ENCODE measurements at regions not wholly inside any gene's neighbourhood (a gene's known extent, or its start where the extent isn't known, plus 50 kb on each side); places are given as distances from the start of the nearest gene placed in this dataset.
"Not testable (repeated sequence)": the region's sequence is repeated elsewhere in the genome, so short reads cannot be mapped to it uniquely, and the experiment has no call there.

DNA sequence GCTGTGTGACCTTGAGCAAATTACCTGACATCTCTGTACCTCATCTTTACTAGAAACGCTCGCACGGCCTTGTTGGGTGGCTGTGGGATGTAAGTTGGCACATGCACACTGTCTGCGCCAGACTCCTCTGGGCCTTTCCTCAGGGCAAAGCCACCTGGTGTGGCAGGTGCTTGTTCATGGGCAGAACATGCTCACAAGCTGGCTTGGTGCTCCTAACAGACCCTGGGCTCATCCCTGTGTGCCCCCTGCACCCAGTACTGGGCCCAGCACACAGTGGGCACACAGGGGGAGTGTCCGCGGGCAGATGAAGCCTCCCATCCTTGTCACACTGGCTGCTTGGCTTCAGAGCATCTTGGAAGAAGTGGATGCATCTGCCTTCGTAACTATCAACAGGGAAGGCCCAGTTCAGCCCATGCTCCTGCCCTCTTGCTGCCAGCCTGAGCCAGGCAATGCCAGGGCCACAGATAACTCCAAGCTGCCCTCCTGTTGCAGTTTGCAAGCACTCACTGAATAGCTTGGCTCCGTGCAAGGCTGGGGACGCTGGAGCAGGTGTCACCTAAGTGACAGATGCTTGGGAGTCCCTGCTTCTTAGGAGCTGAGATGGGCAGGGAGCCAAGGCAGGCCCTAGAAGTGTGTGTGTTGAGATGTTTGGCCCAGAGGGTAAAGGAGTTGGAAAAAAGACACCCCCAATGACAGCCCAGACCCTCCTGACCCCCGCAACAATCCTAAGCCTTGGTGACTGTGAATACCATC is 123.9 kb downstream of the TUBA3C start:
- Mint-ChIP-seq H3K9me3 (no peaks in the 10 kb centered on the region), H3K27me3 (no peaks in the 10 kb centered on the region), H3K36me3 (no peaks in the 10 kb centered on the region), H3K4me3 (no peak overlapping the region), H3K27ac (no peak overlapping the region), H3K4me1 (ENCODE audit: low read depth in 2 of 2) (no peaks in the 10 kb centered on the region)
- ATAC-seq (no peak), DNase-seq (ENCODE audit: low spot score) (no peak)

DNA sequence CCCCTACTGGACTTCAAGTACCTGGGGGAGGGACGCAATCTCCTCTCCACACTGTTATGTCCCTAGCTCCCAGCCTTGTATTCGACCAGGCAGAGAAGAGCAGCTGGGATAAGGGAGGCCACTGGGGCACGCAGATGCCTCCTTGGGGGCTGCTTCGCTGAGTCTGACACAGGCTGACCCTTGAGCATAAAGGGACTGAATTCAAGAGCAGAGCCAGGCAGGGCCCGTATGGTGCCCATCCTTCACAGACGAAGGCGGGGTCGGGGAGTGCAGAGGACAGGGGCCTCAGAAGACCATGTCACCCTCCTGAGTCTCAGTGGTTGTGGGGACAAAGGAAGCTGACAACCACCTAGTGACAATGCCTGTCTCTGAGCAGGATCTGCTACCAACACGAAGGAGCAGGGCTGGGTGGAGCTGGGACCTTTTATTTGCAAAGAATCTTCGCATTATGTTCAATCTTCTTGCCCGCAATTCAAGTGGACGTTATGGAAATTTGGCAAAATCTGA is 124.6 kb downstream of the TUBA3C start:
- ATAC-seq = no peak
- DNase-seq (ENCODE audit: low spot score) = no peak
- Mint-ChIP-seq H3K27me3 (no peaks in the 10 kb centered on the region), H3K27ac (no peak overlapping the region), H3K9me3 (peaks cover 4% of the 10 kb centered on the region), H3K36me3 (peaks cover 5% of the 10 kb centered on the region), H3K4me3 (no peak overlapping the region), H3K4me1 (ENCODE audit: low read depth in 2 of 2) (no peaks in the 10 kb centered on the region)

DNA sequence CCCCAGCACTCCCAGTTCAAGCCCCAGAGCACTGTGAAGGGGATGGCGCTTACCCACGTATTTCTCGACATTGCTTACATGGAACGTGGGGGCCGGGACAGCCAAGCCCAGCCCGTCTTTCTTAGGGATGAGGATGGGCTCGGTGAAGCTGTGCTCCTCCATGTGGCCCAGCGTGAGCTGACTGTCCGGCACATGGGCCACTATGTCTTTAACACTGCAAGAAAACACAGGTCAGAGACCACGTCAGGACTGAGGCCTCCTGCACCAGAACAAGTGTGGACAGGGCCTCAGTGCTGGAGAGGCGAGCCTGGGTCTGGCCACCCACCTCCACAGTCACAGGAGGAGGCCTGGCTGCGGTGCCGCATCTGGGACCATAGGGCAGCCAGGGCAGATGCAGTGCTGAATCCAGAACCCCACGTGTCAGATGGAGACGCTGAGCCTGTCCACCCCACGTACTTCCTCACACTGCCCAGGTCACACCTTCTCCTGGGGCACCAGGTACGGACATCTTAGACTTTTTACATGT is 125.2 kb downstream of the TUBA3C start:
- H3K27ac Mint-ChIP-seq = no peak overlapping the region
- no peaks in the 10 kb centered on the region for H3K4me1 Mint-ChIP-seq (ENCODE audit: low read depth in 2 of 2)
- peaks cover 10% of the 10 kb centered on the region for H3K36me3 Mint-ChIP-seq
- DNase-seq (ENCODE audit: low spot score) = no peak
- H3K27me3 Mint-ChIP-seq = no peaks in the 10 kb centered on the region
- ATAC-seq = no peak
- peaks cover 8% of the 10 kb centered on the region for H3K9me3 Mint-ChIP-seq
- no peak overlapping the region for H3K4me3 Mint-ChIP-seq

DNA sequence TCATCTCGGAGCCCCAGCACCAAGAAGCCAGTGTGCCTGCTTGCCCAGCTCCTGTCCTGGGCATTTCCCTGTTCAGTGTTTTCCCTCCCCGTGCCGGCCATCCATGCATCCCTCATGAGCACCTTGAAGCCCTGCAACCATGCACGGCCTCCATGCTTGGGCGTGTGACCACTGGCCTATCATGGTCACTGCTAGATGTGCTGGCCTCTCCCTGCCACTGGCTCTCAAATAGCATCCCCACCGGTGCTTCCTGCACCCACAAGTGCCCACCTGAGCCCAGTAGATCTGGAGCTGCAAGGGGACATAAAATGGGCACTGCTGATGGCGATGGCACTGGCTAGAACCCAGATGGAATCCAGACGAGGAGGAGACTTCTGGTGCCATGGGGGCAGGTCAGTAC is 126.0 kb downstream of the TUBA3C start:
- no peak for DNase-seq (ENCODE audit: low spot score)
- no peak for ATAC-seq
- Mint-ChIP-seq H3K27ac (no peak overlapping the region), H3K4me1 (ENCODE audit: low read depth in 2 of 2) (no peaks in the 10 kb centered on the region), H3K4me3 (no peak overlapping the region), H3K27me3 (no peaks in the 10 kb centered on the region), H3K9me3 (peaks cover 8% of the 10 kb centered on the region), H3K36me3 (peaks cover 10% of the 10 kb centered on the region)

DNA sequence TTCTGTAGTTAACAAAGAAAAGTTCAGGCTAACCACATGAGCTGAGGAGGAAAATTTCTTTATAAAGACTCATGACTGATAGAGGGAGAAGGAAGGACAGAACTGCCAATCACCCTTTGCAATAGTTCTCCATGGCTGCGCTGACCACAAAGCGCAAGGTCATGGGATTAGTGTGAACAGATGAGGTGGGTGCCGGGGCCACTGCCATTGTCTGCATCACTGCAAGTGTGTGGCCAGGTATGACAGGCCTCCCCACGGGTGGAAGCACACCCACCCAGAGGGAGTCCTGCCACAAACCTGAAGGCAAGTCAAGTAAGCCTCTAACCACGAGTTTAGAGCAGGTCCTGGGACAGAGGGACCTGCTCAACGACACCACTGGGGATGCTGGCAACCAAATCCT is 128.1 kb downstream of the TUBA3C start:
- H3K27ac Mint-ChIP-seq = no peak overlapping the region
- no peak for DNase-seq (ENCODE audit: low spot score)
- H3K9me3 Mint-ChIP-seq = peaks cover 8% of the 10 kb centered on the region
- no peaks in the 10 kb centered on the region for H3K27me3 Mint-ChIP-seq
- no peak overlapping the region for H3K4me3 Mint-ChIP-seq
- H3K36me3 Mint-ChIP-seq = peaks cover 10% of the 10 kb centered on the region
- H3K4me1 Mint-ChIP-seq (ENCODE audit: low read depth in 2 of 2) = no peaks in the 10 kb centered on the region
- ATAC-seq = no peak

DNA sequence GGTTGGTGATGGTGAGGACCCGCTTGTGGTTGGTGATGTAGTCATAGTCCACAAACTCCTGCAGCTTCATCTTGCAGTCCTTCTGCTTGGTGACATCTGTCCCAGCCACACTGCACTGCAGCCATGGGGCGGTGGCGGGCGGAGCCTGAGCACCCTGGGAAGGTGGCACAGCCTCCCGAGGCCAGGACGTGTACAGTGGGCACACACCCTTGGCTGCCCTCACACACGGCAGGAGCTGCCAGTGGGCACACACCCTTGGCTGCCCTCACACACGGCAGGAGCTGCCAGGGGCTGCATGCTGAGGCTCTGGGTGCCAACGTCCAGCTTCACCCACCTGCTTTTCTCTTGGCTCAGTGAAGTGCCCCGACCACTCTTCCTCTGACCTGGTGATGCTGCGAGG is 128.7 kb downstream of the TUBA3C start:
- H3K27ac Mint-ChIP-seq = no peak overlapping the region
- H3K36me3 Mint-ChIP-seq = peaks cover 10% of the 10 kb centered on the region
- no peak overlapping the region for H3K4me3 Mint-ChIP-seq
- H3K27me3 Mint-ChIP-seq = no peaks in the 10 kb centered on the region
- DNase-seq (ENCODE audit: low spot score) (no peak), ATAC-seq (no peak)
- peaks cover 8% of the 10 kb centered on the region for H3K9me3 Mint-ChIP-seq
- no peaks in the 10 kb centered on the region for H3K4me1 Mint-ChIP-seq (ENCODE audit: low read depth in 2 of 2)

DNA sequence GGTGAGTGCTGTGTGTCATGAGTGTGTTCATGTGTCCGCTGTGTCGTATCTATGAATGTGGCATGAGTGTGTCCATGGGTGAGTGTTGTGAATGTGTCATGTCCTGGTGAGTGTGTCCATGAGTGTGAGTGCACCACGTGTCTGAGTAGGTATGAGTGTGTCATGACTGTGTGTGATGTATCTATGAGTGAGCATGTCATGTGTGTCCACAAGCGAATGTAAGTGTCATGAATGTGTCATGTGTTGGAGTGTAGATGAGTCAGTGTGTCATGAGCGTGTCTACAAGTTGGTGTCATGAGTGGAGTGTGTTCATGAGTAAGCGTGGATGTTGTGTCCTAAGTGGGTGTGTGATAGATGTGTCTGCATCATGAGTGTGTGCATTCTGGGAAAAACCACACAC is 129.4 kb downstream of the TUBA3C start:
- no peaks in the 10 kb centered on the region for H3K27me3 Mint-ChIP-seq
- H3K4me3 Mint-ChIP-seq = no peak overlapping the region
- no peak overlapping the region for H3K27ac Mint-ChIP-seq
- H3K4me1 Mint-ChIP-seq (ENCODE audit: low read depth in 2 of 2) = no peaks in the 10 kb centered on the region
- DNase-seq (ENCODE audit: low spot score) (no peak), ATAC-seq (no peak)
- H3K9me3 Mint-ChIP-seq = peaks cover 8% of the 10 kb centered on the region
- H3K36me3 Mint-ChIP-seq = peaks cover 10% of the 10 kb centered on the region

DNA sequence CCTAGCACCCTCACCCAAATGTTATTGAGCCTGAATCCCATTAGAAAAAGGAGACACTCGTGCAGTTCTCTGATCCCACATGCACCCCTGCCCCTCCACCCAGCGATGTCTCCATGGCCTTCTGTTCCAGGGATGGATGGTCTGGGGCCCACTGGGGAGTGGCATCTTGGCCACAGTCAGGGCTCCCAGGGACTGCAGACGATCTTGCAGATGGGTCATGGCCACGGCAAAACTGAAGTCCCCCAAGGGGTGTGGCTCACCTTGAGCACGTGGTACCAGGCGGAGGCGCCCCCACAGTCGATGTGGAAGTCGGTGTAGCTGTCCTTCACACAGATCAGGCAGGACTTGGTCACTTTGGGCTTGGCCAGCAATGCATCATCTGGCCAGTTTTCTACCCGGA is 130.7 kb downstream of the TUBA3C start:
- H3K36me3 Mint-ChIP-seq = peaks cover 10% of the 10 kb centered on the region
- H3K4me1 Mint-ChIP-seq (ENCODE audit: low read depth in 2 of 2) = no peaks in the 10 kb centered on the region
- no peak overlapping the region for H3K4me3 Mint-ChIP-seq
- DNase-seq (ENCODE audit: low spot score) (no peak), ATAC-seq (no peak)
- no peak overlapping the region for H3K27ac Mint-ChIP-seq
- H3K27me3 Mint-ChIP-seq = no peaks in the 10 kb centered on the region
- H3K9me3 Mint-ChIP-seq = peaks cover 8% of the 10 kb centered on the region

DNA sequence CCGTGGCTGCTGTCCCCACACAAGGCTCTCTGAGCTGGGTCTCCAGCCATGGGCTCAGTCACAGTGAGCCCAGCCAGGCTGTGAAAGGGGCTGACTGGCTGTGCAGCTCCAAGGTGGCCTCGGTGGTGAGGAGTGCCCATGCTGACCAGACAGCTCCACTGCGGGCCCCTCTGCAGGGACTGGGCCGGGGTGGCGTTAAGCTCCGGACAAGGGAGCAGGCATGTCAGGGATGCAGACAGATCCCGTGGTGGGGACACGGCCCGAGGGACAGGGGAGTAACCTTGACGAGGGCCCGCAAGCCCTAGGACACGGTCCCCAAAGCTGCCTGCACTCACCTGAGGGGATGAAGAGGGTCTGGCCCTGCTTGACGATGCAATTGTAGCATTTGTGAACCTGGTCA is 132.0 kb downstream of the TUBA3C start:
- not testable (repeated sequence) for ATAC-seq; H3K4me3 Mint-ChIP-seq; H3K27me3 Mint-ChIP-seq; H3K36me3 Mint-ChIP-seq; DNase-seq (ENCODE audit: low spot score); H3K9me3 Mint-ChIP-seq; H3K27ac Mint-ChIP-seq; H3K4me1 Mint-ChIP-seq (ENCODE audit: low read depth in 2 of 2)

DNA sequence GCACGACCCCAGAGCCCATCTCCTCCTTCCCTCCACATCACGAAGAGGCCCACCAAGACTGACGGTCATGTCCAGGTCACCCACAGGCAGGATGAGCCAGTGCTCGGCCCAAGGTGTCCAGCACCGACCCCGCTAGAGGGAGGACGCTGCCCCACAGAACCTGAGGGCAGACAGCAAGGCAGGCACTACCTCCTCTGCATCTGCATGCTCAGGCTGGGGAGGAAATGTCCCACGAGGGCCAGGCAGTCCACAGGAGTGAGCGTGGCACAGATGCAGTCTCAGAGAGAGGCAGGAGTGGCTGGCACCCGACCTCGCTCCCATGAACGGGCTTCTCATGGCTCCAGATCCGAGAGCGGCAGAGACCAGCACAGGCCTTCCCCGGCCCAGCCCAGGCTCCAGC is 133.2 kb downstream of the TUBA3C start:
- ATAC-seq = peak in 1 of 2 donors; percentile 21
- Mint-ChIP-seq H3K9me3 (peaks cover 8% of the 10 kb centered on the region), H3K36me3 (peaks cover 10% of the 10 kb centered on the region), H3K4me1 (ENCODE audit: low read depth in 2 of 2) (no peaks in the 10 kb centered on the region), H3K27me3 (no peaks in the 10 kb centered on the region), H3K27ac (no peak overlapping the region), H3K4me3 (no peak overlapping the region)
- DNase-seq (ENCODE audit: low spot score) = no peak

DNA sequence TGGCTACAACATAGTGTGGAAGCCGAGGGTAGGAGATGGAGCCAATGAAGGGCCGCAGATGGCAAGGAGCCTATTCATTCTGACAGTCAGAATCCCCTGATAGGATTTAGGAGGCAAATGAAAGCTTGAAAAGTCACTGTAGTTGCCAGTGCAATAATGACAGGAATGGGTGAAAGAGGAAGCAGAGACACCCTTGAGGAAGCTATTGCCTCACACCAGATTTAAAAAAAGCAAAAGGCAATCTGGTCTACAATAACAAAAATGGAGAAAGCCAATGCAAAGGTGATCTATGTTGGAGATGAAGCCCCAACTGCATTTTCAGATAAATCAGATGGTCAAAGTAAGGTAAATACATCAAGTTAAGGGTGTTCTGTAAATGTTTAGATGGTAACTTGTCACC is 158.5 kb downstream of the TUBA3C start:
- Mint-ChIP-seq H3K4me3 (no peak overlapping the region), H3K36me3 (no peaks in the 10 kb centered on the region), H3K4me1 (ENCODE audit: low read depth in 2 of 2) (no peaks in the 10 kb centered on the region), H3K27me3 (no peaks in the 10 kb centered on the region), H3K27ac (no peak overlapping the region), H3K9me3 (no peaks in the 10 kb centered on the region)
- ATAC-seq (no peak), DNase-seq (ENCODE audit: low spot score) (no peak)

DNA sequence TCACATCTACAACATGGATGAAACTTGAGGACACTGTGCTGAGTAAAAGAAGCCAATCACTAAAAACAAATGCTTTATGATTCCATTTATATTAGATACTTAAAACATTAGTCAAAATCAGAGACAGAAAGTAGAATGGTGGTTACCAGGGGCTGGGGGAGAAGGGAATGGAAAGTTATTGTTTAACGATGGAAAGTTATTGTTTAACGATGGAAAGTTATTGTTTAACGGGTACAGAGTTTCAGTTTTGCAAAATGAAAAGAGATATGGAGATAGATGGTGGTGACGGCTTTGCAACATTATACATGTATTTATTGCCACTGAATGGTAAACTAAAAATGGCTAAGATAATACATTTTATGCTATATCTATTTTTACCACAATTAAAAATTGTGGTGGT is 160.6 kb downstream of the TUBA3C start:
- Mint-ChIP-seq H3K36me3 (no peaks in the 10 kb centered on the region), H3K27me3 (no peaks in the 10 kb centered on the region), H3K4me1 (ENCODE audit: low read depth in 2 of 2) (no peaks in the 10 kb centered on the region), H3K9me3 (no peaks in the 10 kb centered on the region), H3K27ac (no peak overlapping the region), H3K4me3 (no peak overlapping the region)
- no peak for ATAC-seq
- DNase-seq (ENCODE audit: low spot score) = no peak

DNA sequence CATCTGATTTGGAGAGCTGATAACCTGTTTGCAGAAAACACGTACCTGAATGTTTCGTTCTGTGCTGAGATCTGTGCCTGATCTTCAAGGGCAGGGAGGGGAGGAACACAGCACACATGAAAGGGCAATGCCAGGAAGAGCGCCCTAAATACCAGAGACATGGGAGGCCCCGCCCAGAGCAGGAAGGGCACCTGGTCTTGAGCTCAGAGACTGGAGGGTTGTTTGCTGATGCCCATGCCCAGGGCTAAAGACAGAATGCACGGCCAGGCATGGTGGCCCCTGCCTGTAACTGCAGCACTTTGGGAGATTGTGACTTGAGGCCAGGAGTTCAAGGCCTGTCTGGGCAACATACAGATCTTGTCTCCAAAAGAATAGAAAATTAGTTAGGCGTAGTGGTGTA is 183.2 kb downstream of the TUBA3C start:
- Mint-ChIP-seq H3K27me3 (no peaks in the 10 kb centered on the region), H3K9me3 (peaks cover 31% of the 10 kb centered on the region), H3K4me1 (ENCODE audit: low read depth in 2 of 2) (no peaks in the 10 kb centered on the region), H3K4me3 (no peak overlapping the region), H3K36me3 (peaks cover 7% of the 10 kb centered on the region), H3K27ac (no peak overlapping the region)
- no peak for ATAC-seq
- no peak for DNase-seq (ENCODE audit: low spot score)

DNA sequence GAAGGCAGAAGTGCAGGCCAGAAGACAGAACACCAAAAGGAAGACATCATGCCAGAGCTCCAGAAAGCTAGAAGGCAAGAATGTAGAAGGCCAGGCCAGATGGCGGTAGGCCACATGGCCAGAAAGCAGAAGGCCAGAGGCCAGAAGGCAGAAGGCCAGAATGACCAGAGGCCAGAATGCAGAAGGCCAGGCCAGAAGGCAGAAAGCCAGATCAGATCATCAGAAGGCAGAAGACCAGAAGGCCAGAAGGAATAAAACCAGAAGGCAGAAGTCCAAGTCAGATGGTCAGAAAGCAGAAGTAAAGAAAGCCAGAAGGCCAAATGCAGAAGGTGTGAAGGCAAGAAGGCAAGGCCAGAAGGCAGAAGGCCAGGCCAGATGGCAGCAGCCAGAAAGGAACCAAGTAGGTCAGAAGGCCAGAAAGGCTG is 185.0 kb downstream of the TUBA3C start:
- Mint-ChIP-seq H3K9me3 (peaks cover 41% of the 10 kb centered on the region), H3K27ac (no peak overlapping the region), H3K36me3 (peaks cover 11% of the 10 kb centered on the region), H3K27me3 (no peaks in the 10 kb centered on the region), H3K4me3 (no peak overlapping the region), H3K4me1 (ENCODE audit: low read depth in 2 of 2) (no peaks in the 10 kb centered on the region)
- DNase-seq (ENCODE audit: low spot score) (no peak), ATAC-seq (no peak)

DNA sequence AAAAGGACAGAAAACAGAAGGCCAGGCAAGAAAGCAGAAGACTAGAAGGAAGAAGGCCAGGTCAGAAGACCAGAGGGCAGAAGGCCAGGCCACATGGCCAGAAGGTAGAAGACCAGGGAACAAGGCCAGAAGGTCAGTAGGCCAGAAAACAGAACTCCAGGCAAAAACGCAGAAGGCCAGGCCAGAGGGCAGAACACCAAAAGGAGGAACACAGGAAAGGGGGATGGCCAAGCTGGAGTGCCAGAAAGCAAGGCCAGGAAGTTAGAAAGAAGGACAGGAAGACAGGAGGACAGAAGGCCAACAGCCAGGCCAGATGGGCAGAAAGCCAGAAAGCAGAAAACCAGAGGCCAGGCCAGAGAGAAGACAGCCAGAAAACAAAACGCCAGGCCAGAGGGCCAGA is 185.4 kb downstream of the TUBA3C start:
- no peaks in the 10 kb centered on the region for H3K4me1 Mint-ChIP-seq (ENCODE audit: low read depth in 2 of 2)
- no peak for ATAC-seq
- H3K27ac Mint-ChIP-seq = no peak overlapping the region
- no peaks in the 10 kb centered on the region for H3K27me3 Mint-ChIP-seq
- DNase-seq (ENCODE audit: low spot score) = no peak
- H3K9me3 Mint-ChIP-seq = peaks cover 41% of the 10 kb centered on the region
- no peak overlapping the region for H3K4me3 Mint-ChIP-seq
- peaks cover 13% of the 10 kb centered on the region for H3K36me3 Mint-ChIP-seq
